Esophagus muscularis mucosa (tissue), 4 donors: ENCODE measurements at regions not wholly inside any gene's neighbourhood (a gene's known extent, or its start where the extent isn't known, plus 50 kb on each side); places are given as distances from the start of the nearest gene placed in this dataset.

Experiments used
- DNase-seq: peaks from one replicate; pipeline ENCODE4 v3.0.0-alpha.2; 2017; ENCODE audit errors: extremely low spot score
- H3K27ac ChIP-seq, 4 donors: fragments of 200-600 bp; sonication (generic); replicated peaks in 1 of 4; 1 replicate in 3 of 4; 2 replicates in 1 of 4; pipeline ENCODE4 v1.5.1; 2016 to 2019; ENCODE audit warnings: mild to moderate bottlenecking in 1 of 4
- H3K27me3 ChIP-seq, 4 donors: fragments of 200-600 bp; sonication (generic); one replicate each; pipeline versions ENCODE4 v1.5.1 to v1.6.0; 2016 to 2019
- H3K36me3 ChIP-seq, 4 donors: fragments of 200-600 bp; sonication (generic); one replicate each; pipeline ENCODE4 v1.5.1; 2016 to 2019
- H3K4me1 ChIP-seq, 4 donors: fragments of 200-600 bp; sonication (generic); one replicate each; pipeline ENCODE4 v1.5.1; 2016 to 2019
- H3K4me3 ChIP-seq, 4 donors: fragments of 200-600 bp; sonication (generic); 1 replicate in 2 of 4; 2 replicates in 2 of 4; pipeline ENCODE4 v1.5.1; 2016 to 2019; ENCODE audit warnings: mild to moderate bottlenecking in 4 of 4, moderate library complexity in 1 of 4
- H3K9me3 ChIP-seq, 4 donors: fragments of 200-600 bp; sonication (generic); 1 replicate in 3 of 4; 2 replicates in 1 of 4; pipeline ENCODE4 v1.5.1; 2016 to 2019
- CTCF ChIP-seq, 3 experiments: fragments of 200-600 bp in 2 of 3; fragments of 450-650 bp in 1 of 3; sonication (generic) in 2 of 3; IDR thresholded peaks; one replicate each; pipeline ENCODE4 v1.5.1; 2017 to 2019; ENCODE audit warnings: antibody characterized with exemption in 3 of 3, mild to moderate bottlenecking in 2 of 3, moderate library complexity in 1 of 3
- EP300 ChIP-seq: sonication (generic); formaldehyde crosslinking; IDR thresholded peaks from one replicate; pipeline ENCODE4 v1.6.1; 2017; ENCODE audit warnings: antibody characterized with exemption
- POLR2A ChIP-seq: fragments of 450-650 bp; IDR thresholded peaks from one replicate; pipeline ENCODE4 v1.6.1; 2017; ENCODE audit warnings: antibody characterized with exemption, moderate library complexity, mild to moderate bottlenecking, low read depth
- POLR2AphosphoS5 ChIP-seq, 2 donors: sonication (generic); formaldehyde crosslinking; IDR thresholded peaks; one replicate each; pipeline ENCODE4 v1.6.1; 2017; ENCODE audit warnings: antibody characterized with exemption in 2 of 2
- WGBS: methylation state at CpG from one replicate; pipeline ENCODE4 v1.1.5; 2018; 5-methylcytosine and 5-hydroxymethylcytosine counted together
- intact Hi-C: fragments of 100-400 bp; cut with DNase I; formaldehyde crosslinking; loops from one replicate; pipeline ENCODE4 v1.15.1; 2023

DNA sequence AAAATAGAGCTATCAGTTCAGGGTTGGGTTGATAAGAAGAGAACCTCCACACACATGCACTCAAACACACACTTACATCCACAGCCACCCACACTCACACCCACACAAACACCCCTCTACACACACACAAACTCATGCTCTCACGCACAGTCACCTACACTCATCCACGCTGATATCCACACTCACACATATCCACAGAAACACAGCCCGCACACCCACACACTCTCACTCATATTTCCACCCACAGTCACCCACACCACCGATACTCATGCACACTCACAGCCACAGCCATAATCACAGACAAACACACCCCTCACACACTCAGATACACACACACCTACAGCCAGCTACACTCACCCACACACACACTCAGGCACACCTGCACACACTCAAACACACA lies 333.0 kb upstream of the TPK1 start:
- intact Hi-C loops, result no loop called here
- DNase-seq, result no peak
- TF ChIP-seq POLR2A, result no peak
- no peak for TF ChIP-seq CTCF (IDR thresholded peaks at IDR 0.05)
- TF ChIP-seq POLR2AphosphoS5 (IDR thresholded peaks at IDR 0.05), result no peak
- no peak for TF ChIP-seq EP300
- WGBS, result 90% methylated on average over 4 of the region's 4 CpGs
- H3K36me3 ChIP-seq, result no peaks in the 10 kb centered on the region
- H3K27ac ChIP-seq, result no peak overlapping the region
- H3K4me1 ChIP-seq, result no peaks in the 10 kb centered on the region
- no peaks in the 10 kb centered on the region for H3K27me3 ChIP-seq
- H3K4me3 ChIP-seq, result no peak overlapping the region
- no peaks in the 10 kb centered on the region for H3K9me3 ChIP-seq

DNA sequence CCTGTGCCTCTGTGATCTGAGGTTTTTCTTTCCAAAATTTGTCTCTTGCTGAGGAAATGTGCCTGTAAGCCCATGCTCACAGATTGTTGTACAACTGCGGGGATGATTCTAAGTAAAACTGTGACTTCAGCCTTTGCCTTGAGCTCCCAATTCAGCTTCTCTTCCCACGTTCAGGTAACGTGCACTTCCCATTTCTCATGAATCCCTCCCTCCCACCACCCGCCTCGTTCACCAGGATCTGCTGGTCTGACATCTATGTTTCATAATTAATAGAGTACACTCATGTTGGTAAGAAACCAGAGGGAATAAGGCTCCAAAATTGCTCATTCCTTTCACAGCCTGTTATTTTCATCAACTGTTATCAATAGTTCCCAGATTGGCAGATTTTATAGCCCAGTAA lies 332.6 kb upstream of the TPK1 start:
- no peak overlapping the region for H3K4me3 ChIP-seq
- DNase-seq, result no peak

GRCh38 chr7:145156834-145157233 lies 321.0 kb upstream of the TPK1 start:
- DNase-seq, result no peak
- Histone ChIP-seq H3K27ac (no peak overlapping the region), H3K27me3 (peaks cover 0 to 8% (median 0%) of the 10 kb centered on the region in 4 donors), H3K4me1 (no peaks in the 10 kb centered on the region), H3K9me3 (no peaks in the 10 kb centered on the region), H3K4me3 (no peak overlapping the region), H3K36me3 (no peaks in the 10 kb centered on the region)
- intact Hi-C loops, result no loop called here
- WGBS, result 19% methylated on average over 1 of the region's 1 CpG
- TF ChIP-seq CTCF (IDR thresholded peaks at IDR 0.05) (no peak), EP300 (no peak), POLR2AphosphoS5 (IDR thresholded peaks at IDR 0.05) (no peak), POLR2A (no peak)

More for the DNA sequence above, 332.6 kb upstream of the TPK1 start:
- H3K27ac ChIP-seq, result no peak overlapping the region
- intact Hi-C loops, result no loop called here
- no peak for TF ChIP-seq POLR2AphosphoS5 (IDR thresholded peaks at IDR 0.05)
- no peak for TF ChIP-seq EP300
- no peak for TF ChIP-seq CTCF (IDR thresholded peaks at IDR 0.05)
- no peak for TF ChIP-seq POLR2A
- no peaks in the 10 kb centered on the region for H3K9me3 ChIP-seq
- 76% methylated on average over 5 of the region's 5 CpGs for WGBS
- no peaks in the 10 kb centered on the region for H3K27me3 ChIP-seq
- H3K36me3 ChIP-seq, result no peaks in the 10 kb centered on the region
- no peaks in the 10 kb centered on the region for H3K4me1 ChIP-seq

- no peaks in the 10 kb centered on the region for H3K9me3 ChIP-seq
- intact Hi-C loops, result no loop called here
- H3K4me1 ChIP-seq, result no peaks in the 10 kb centered on the region
- WGBS, result 73% methylated on average over 3 of the region's 3 CpGs
- H3K36me3 ChIP-seq, result no peaks in the 10 kb centered on the region
- no peak overlapping the region for H3K27ac ChIP-seq
- TF ChIP-seq CTCF (IDR thresholded peaks at IDR 0.05), result no peak
- TF ChIP-seq POLR2A, result no peak
- TF ChIP-seq POLR2AphosphoS5 (IDR thresholded peaks at IDR 0.05), result no peak
- no peak for TF ChIP-seq EP300
- H3K27me3 ChIP-seq, result peaks cover 0 to 11% (median 0%) of the 10 kb centered on the region in 4 donors
- DNase-seq, result no peak
- H3K4me3 ChIP-seq, result no peak overlapping the region
Measured at GRCh38 chr7:145152589-145152988, 316.7 kb upstream of the TPK1 start.

DNA sequence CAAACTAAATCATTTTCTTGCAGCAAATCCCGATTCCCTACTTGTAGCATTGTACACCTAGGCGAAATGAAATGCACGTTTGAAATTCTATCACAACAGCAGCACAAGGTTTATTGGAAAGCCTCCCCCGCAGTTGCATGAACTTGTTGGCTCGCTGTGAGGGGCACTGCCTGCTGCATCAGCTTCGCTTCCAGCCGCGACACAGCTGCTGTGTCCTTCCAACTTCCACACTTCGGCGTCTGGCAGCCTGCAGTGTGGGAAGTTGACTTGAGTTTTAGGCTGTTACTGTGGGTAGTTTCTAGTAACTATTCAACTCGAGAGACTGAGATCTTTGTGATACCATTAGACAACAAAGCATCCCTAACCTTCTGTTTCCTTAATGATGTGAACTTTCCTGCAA lies 315.8 kb upstream of the TPK1 start:
- WGBS, result 78% methylated on average over 11 of the region's 11 CpGs

More for the DNA sequence above, 315.8 kb upstream of the TPK1 start:
- Histone ChIP-seq H3K4me3 (no peak overlapping the region), H3K9me3 (no peaks in the 10 kb centered on the region), H3K27ac (no peak overlapping the region), H3K36me3 (no peaks in the 10 kb centered on the region), H3K27me3 (peaks cover 0 to 11% (median 0%) of the 10 kb centered on the region in 4 donors), H3K4me1 (no peaks in the 10 kb centered on the region)
- no peak for DNase-seq
- intact Hi-C loops, result no loop called here
- TF ChIP-seq EP300, result no peak
- TF ChIP-seq POLR2A, result no peak
- no peak for TF ChIP-seq POLR2AphosphoS5 (IDR thresholded peaks at IDR 0.05)
- TF ChIP-seq CTCF (IDR thresholded peaks at IDR 0.05), result no peak
